Eye (tissue), 1 donor: ENCODE measurements at regions not wholly inside any gene's neighbourhood (a gene's known extent, or its start where the extent isn't known, plus 50 kb on each side); places are given as distances from the start of the nearest gene placed in this dataset.
"Not testable (repeated sequence)": the region's sequence is repeated elsewhere in the genome, so short reads cannot be mapped to it uniquely, and the experiment has no call there.

Source experiments
- DNase-seq: peaks from one replicate; pipeline ENCODE4 v3.0.0-alpha.2; 2015

DNA sequence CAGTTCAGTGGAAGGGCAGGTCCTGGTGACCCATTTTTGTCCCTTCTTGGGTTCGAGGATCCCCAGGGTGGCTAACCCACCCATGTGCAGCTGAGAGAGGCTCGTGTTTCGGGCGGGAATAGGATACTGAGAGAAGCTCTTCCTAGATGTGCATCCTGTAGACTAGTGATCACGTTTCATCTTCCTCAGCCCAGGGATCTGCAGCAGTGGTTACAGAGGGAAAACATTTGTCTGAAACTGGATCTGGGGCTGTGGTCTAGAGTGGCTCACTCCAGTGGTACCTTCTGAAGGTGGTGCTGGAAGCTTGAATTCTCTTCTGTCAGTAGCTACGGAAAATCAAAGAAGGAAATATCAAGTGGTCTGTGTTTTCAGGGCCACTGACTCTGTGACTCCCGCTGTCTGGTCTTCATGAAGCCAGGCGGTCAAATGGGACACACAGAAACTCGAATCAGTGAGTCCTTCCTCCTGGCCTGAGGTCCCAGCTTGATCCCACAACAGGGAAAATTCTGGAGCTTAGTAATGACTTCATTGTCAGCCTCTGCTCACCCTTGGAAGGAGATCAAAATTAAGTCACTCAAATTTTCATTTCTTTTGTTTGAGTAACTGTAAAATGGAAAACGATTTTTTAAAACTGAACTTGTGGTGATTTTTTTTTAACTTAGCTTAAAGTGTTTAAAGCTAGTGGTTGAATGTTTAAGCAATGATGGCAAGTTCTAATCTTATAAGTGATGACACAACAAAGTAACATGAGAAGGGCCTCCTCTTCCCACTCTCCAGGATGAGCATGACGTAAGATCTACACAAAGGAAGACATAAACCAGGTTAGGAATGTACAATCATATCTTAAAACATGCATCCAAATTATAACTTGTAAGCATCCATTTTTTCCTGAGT is 469.3 kb upstream of the KLF6 start:
- no peak for DNase-seq

DNA sequence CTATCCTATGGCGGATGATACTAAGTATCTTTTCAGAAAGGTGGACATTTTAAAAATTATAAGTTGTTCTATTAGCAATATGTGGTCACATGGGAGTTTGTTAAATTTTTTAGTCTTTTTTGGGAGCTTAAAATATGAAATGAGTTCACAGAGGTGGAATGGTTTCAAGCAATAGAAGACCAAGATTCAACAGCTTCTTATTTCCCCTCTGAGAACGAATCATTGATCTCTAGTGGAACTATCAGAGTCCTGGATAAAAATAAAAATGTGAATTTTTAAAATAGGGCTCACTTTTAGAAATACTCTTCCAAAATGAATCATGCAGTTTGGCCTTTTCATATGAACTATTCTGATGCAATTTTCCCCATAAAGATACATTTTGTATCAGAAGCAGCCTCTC is 467.7 kb upstream of the KLF6 start:
- no peak for DNase-seq

DNA sequence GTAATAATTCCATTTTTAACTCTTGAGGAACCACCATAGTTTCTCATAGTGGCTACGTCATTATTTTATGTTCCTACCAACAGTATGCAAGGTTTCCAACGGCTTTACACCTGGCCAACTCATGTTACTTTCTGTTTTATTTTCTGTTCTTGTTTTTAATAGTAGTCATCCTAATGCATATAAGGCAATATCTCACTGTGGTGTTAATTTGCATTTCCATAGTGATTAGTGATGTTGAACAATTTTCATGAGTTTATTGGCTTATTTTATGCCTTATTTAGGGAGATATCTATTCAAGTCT is 465.5 kb upstream of the KLF6 start:
- no peak for DNase-seq

DNA sequence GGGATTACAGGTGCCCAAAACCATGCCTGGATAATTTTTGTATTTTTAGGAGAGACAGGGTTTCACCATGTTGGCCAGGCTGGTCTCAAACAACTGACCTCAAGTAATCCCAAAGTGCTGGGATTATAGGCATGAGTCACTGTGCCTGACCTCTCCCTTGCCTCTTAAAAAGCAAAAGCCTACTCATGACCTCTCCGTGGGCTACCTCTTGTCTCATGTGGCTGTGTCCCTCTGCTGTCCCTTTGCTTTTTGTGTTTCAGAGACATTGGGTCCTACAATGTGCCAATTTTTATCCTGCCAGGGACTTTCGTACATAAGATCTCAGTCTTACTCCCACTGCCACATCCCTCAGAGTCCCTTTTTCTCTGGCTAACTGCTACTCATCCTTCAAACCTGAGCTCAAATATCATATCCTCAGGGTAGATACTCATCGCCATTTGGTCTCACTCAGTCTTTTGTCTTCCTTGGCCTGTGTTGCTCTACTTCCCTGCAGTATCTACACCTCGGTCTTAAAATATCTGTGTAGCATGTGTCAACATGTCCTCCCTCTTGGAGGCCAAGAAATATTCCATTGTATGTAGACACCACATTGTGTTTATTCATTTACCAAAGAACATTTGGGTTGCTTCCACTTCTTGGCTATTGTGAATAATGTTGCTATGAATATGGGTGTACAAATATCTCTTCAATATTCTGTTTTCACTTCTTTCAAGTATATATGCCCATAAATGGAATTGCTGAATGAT is 465.0 kb upstream of the KLF6 start:
- no peak for DNase-seq

DNA sequence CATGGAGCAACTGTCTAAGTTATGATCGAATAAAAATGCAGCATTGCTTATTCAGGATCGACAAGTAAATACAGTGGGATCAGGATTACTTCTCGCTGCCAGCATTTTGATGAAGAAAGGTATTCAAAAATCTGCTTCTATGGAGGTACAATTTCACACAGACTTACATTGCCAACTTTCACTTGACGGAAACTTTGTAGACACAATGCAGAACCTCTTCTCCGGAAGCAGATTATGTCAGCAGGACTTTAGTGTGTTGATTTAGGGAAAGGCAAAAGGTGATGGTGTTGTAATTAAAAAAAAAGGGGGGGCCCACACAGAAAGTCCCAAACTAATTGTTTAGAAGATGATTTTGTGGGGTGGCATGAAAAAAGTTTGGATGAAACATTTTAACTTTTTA is 462.4 kb upstream of the KLF6 start:
- no peak for DNase-seq

DNA sequence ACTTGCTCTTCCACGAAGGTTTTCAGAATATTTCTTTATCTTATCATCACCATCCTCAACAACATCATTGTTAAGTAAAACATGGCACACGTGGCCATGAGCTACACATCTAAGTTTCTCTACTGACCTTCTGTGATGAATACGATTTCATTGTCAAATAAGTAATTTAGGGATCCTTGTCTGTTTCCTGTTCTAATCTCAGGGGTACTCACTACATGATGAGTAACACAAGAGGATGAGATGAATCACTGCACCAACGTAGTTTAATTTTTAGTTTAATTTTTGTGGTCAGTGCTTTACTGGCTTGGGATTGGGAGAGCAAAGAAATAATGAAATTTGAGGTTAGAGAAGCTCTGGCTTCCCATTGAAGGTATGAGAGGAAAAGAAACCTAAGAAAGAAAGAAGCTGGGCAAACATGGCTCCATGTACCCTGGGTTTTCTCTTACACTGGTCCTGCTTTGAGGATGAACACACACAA is 461.9 kb upstream of the KLF6 start:
- DNase-seq: no peak

DNA sequence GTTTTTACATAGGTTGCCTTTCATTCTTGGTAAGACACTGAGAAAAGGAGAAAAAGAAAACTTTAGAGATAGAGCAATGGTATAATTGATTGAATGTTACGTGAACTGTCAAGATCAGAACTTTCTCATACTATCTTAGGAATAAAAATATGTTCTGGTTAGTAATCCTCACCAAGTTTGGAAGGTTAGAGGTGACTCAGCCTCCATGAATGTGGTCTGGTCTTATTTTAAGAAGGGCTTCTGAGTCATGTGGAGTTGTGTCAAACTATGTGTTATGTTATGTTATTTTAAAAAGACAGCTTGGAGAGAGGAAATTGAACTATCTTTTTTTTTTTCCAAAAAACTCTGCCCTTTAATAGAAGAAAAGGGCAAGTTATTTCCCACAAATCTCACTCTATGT is 458.6 kb upstream of the KLF6 start:
- no peak for DNase-seq

DNA sequence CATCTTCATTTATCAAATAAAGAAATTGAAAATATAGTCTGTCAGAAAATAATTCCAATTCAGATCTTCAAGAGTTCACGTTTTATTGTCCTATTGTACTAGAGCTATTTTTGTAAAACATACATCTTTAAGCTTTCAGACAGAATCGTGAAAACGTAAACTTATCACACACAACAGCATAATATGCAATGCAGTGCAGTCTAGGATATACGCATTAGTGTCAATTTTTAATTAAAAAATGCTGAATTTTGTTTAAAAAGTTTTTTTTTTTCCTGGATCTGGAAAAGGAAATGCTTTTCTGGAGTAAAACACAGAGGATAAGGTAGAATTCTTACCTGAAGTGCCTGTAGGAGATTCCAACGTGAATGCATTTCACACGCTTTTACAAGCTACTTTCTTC is 458.2 kb upstream of the KLF6 start:
- no peak for DNase-seq

DNA sequence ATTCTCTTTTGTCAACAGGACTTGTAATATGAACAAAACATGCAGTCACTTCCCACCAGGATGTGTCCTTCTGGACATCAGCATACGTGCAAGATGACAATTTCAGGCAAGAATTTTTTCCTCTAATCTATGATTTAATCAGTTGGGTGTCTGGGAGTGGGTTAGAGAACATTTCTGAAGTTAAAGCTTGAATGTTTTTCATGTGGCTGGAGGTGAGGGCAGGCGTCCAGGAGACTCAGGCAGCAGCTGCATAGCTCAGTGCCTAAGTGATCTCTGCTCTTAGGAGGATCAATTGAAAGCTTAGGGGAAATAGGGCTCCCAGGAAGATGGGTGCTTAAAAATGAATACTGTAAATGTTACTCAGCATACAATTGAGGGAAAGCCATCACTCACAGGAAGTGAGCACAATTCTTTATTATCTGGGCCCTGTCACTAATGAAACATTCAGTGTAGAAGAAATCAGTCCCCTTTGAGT is 457.6 kb upstream of the KLF6 start:
- DNase-seq: peak; percentile 60

DNA sequence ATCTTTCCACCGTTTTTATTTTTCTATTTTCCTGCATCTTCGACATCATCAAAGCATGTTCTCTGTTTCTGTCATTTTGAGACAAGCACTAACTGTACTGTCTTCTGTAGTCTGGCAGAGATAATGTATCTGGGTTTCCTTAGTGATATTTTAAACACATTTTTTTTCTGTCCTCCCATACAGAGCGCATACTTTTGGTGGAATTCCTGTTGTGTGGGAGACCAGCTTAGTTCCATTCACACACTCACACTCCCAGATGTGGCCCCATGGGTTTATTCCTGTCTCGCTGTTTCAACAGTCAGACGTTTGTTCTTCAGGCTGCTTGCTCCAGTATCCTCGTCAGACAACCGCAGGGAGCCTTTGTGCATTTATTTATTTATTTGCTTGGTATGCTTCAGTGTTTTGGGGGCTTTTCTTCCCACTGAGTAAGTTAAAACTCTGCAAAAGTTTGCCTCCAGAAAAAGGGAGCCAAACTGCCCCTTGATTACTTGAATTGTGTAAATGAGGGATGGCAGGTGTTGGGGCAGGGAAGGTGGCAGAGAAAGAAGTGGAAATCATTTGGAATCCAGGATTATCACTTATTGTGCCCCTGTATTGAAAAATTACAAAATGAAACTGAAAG is 456.8 kb upstream of the KLF6 start:
- DNase-seq: peak; percentile 87

DNA sequence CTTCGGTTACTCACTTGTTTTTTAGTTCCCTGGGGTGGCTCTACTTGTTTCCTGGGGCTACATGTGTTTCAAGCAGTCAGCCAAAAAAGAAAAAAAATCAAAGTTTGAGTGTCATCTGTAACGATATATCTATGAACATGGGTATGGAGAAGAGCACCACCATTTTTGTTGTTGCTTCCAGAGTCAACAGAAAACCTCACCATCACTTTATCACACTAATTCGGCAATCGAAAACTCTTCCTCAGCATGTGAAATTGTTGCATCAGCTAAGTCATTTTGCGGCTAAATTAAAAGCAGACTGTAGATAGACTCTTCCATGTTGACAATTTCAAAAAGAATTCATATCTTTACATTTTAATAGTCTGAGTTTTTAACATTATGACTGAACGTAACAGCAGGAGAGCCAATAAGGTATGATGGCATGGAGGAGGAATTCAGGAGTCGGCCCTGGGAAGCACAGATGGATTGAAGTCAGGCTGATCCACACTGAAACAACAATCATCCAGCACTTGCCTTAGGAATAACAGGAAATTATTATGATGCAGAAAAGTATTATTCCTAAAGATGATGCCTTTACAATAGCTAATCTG is 455.7 kb upstream of the KLF6 start:
- DNase-seq: peak; percentile 33

DNA sequence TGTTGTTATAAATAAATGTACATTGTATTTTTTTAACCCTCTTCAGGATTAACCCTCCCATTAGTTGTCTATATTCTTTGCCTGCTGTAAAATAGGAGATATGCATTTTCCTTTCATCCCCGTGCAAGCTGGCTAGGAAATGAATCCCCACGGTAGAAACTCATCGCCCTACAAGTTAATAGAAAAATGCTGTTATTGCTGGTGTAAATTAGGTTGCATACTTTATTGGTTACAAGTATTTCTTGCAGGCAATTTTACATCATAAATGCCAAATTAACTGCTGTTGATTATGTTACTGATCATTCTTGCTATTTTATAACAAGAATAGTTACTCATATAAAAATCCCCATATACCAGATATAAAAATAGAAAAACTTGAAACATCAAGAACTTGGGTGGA is 454.2 kb upstream of the KLF6 start:
- no peak for DNase-seq

DNA sequence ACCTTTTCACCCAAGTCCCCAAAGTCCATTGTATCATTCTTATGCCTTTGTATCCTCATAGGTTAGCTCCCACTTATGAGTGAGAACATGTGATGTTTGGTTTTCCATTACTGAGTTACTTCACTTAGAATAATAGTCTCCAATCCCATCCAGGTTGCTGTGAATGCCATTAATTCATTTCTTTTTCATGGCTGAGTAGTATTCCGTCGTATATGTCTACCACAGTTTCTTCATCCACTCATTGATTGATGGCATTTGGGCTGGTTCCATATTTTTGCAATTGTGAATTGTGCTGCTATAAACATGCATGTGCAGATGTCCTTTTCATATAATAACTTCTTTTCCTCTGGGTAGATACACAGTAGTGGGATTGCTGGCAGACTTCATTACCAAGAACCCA is 451.9 kb upstream of the KLF6 start:
- DNase-seq: not testable (repeated sequence)

DNA sequence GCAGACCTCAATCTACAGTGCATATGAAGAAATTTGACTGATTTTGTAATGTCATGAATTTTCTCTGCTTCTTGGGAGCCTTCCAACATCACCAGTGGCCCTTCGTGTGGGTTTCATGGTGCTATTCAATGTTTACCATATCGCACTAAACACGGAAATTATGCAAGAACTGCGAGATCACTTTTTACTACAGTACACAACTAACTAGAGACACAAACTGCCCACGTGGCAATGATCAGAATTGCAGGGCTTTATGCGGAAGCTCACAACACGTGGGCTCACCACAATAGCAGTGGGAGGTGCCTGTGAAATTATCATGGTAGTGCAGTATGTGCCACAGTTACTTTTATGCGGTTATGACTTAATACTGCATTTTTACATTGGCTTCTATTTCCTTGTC is 449.7 kb upstream of the KLF6 start:
- no peak for DNase-seq

DNA sequence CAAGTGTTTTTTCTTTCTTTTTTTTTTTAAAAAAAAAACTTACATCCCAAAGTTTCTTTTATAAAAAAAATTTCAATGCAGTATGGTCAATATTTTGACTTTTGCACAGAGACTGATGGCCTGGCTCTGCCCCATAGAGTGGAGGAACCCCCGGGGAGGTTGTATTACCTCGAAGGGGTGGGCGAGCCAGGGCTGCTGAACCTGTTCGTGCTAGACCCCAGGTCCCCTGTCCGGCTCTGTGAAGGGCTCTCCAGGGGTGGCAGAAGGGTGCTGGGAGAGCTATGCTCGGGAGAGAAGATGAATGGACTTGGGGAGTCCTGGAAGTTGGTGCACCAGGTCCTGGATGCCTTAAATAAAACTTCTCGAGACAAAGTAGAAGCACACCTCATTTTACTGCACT is 446.4 kb upstream of the KLF6 start:
- DNase-seq: no peak

DNA sequence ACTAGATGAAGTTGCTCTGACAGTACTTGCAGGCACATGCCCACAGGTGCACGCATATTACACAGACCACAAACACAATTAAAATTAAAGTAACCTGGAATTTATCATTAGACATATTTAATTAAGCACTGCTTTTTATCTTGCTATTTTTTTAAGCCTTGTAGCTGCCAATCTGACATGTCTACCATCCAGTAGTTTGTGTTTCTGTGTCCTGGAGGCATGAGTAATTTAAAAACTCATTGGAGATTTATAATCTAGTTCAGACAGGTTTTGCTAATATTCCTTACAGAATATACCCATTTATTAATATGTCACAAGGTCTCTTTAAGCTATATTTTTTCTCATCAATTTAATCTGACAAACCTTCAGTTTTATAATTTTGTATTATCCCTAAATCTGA is 445.0 kb upstream of the KLF6 start:
- DNase-seq: no peak

DNA sequence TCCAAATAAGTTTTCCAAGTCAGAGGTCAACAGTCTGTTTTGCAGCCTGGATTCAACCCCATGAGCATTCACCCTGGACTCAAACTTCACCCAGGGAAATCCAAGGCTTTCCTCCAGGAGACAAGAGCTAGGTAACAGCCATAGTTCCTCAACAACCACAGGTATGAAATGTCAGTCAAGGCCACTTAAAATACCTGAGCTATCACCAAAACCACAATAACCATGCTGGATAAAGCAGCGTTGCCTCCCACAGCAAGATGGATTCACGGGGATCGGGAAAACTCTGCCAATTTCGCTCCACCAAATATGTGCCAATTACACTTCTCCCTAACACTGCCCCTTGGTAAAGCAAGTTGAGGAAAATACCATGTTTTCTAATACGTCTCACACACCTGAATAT is 444.1 kb upstream of the KLF6 start:
- DNase-seq: no peak

DNA sequence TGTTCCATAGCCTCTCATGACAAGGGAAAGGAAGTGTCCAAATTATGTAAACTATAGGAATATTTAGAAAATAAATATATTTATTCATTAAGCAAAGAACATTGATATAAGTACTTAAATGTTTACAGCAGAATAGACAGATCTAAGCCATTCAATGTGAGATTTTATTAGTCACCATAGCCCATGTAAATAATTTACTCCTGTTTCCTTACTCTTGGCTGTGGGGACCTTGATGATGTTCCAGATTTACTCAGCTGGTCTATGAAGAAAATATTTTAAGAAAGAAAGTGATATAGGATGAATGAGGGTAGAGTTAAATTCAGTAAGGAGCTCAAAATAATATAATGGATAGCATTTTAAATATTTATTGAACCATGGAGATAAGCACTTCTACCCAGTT is 442.6 kb upstream of the KLF6 start:
- DNase-seq: no peak

DNA sequence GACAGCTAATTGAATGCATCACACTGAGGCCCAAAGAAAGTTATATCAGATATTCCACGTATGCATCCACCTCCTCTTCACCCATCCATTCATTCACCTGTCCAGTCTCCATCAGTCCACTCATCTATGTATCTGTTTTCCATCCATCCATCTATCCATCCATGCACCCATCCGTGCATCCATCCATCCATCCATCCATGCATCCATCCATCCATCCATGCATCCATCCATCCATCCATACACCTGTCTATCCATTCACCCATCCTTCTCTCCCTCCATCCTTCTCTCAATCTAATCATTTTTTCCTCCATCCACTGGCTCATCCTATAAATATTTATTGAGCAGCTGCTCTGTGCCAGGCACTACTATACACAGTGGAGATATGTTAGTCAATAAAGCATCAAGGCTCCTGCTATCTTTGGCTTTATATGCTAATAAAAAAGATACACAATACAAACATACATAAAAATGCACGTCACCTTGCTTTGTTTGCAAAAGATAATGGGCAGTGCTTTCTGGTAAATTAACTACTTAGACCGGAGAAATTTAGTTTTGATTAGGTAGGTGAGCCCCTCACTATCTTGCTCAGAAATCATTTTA is 442.0 kb upstream of the KLF6 start:
- no peak for DNase-seq

DNA sequence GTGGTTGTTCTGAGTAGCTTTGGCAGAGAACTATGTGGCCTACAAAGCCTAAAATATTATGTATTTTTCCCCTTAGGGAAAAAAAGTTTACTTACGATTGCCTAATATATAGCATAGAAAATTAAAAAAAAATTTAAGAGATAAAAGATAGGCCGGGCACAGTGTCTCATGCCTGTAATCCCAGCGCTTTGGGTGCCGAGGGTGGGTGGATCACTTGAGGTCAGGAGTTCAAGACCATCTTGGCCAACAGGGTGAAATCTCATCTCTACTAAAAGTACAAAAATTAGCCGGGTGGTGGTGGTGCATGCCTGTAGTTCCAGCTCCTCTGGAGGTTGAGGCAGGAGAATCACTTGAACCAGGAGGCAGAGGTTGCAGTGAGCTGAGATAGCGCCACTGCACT is 439.2 kb upstream of the KLF6 start:
- no peak for DNase-seq

DNA sequence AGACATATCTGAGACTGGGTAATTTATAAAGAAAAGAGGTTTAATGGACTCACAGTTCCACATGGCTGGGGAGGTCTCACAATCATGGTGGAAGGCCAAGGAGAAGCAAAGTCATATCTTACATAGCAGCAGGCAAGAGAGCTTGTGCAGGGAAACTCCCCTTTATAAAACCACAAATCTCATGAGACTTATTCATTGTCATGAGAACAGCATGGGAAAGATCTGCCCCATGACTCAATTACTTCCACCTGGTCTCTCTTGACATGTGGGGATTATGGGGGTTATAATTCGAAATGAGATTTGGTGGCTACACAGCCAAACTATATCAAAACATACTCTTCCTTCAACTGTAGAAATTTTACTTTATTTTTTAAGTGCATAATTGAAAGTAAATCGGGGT is 436.3 kb upstream of the KLF6 start:
- not testable (repeated sequence) for DNase-seq

DNA sequence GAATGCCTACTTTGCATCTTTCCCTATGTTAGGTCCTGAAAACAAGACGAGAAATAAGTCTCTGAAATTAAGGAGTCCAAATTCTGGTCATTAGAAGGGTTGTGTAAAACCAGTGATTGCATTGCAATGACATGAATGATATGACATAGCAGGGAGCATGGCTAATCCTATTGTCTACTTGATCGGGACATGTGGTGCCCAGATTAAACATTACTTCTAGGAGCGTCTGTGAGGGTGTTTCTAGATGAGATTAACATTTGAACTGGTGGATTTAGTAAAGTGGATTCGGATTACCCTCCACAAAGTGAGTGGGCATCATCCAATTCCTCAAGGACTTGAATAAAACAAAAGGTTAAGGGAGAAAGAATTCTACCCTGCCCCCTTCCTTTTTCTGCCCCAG is 434.9 kb upstream of the KLF6 start:
- DNase-seq: peak; percentile 38

DNA sequence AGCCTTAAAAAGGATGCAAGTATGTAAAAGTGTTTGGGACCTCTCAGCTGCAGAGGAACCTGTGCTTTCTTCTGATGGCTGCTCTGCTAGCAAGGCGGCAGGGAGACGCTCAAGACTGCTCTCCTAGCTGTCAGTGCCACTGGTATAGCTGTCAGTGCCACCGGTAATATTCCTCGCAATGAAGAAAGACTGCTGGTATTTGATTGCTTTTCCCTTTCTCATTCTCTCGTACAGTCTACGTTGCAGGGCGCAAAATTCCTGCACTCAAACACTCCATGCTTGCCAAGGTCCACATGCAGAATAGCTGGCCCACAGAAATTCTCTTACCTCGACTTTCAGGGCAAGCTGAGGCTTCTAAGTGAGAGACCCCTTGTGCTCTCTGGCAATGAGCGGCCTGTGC is 432.6 kb upstream of the KLF6 start:
- no peak for DNase-seq
